ENCODE measurements at regions not wholly inside any gene's neighbourhood (a gene's known extent, or its start where the extent isn't known, plus 50 kb on each side); places are given as distances from the start of the nearest gene placed in this dataset.

- H3K36me3 ChIP-seq, result no peaks in the 10 kb centered on the region
- H3K27ac ChIP-seq, result peak overlapping the region; percentile 59 to 77 (median 74)
- intact Hi-C loops (cut with DNase I; ENCODE audit: low total_unique reads) (loop anchor here (5.0 kb wide), 1 partner anchor 520 kb away; no protein-coding TSS in a partner anchor), in situ Hi-C loops (cut with MboI; ENCODE audit: low pct_ligation_motif_present in 1 of 4, low pct_unique_long_range_greater_than_20kb in 1 of 4, low sequenced_read_pairs in 3 of 4) (no loop called here)
- peak; percentile 8 for DNase-seq
- no peak overlapping the region for H3K4me3 ChIP-seq
- TF ChIP-seq POLR2A (IDR thresholded peaks at IDR 0.05), result no peak
- TF ChIP-seq POLR2AphosphoS5 (IDR thresholded peaks at IDR 0.05), result peak; percentile 28 to 61 (median 46)
- no peaks in the 10 kb centered on the region for H3K27me3 ChIP-seq
- H3K4me1 ChIP-seq, result peaks cover 0 to 7% (median 0%) of the 10 kb centered on the region in 4 donors
- no peaks in the 10 kb centered on the region for H3K9me3 ChIP-seq
- WGBS, 2 donors (ENCODE audit: low coverage in 1 of 2), result 71 to 79% methylated on average over 2 to 4 of the region's 4 CpGs
Observed at GRCh38 chr11:95512177-95512576, 277.4 kb downstream of the FAM76B start.

DNA sequence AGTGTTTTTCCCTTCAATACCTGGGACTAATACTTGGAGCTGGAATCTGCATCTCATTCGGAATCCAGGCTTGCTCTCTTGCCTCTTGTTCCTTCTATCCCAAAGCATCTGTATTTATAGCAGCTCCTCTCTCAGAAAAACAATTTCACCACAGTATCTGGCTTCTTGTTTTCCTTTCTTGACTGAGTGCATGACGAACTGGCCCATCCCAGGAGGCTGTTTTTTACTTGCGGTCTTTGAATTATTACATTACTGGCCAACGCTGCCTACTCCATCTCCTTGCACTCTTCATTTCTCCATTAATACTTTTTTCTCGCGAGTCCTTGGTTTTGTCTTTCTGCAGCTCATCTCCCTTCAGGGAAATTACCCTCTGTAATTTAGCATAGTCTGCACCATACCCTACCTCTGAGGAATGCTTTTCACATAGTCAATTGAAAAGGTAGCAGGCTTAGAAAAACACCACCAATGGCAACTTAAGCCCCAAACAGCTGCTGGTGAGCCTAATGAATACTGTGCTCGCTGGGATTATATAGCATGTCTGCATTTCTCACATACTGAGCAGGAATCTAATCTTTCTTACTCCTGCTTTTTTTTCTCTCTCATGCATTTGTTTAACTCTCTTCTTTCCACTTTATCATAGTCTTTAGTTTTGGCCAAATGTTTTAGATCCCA lies 277.4 kb upstream of the SESN3 start:
- intact Hi-C loops (cut with DNase I; ENCODE audit: low total_unique reads) (no loop called here), in situ Hi-C loops (cut with MboI; ENCODE audit: low pct_ligation_motif_present in 1 of 4, low pct_unique_long_range_greater_than_20kb in 1 of 4, low sequenced_read_pairs in 3 of 4) (no loop called here)
- no peak for DNase-seq
- Histone ChIP-seq H3K27ac (no peak overlapping the region), H3K9me3 (no peaks in the 10 kb centered on the region), H3K4me1 (peaks cover 0 to 6% (median 0%) of the 10 kb centered on the region in 4 donors), H3K27me3 (no peaks in the 10 kb centered on the region), H3K36me3 (no peaks in the 10 kb centered on the region), H3K4me3 (no peak overlapping the region)
- TF ChIP-seq, protein P1, sequence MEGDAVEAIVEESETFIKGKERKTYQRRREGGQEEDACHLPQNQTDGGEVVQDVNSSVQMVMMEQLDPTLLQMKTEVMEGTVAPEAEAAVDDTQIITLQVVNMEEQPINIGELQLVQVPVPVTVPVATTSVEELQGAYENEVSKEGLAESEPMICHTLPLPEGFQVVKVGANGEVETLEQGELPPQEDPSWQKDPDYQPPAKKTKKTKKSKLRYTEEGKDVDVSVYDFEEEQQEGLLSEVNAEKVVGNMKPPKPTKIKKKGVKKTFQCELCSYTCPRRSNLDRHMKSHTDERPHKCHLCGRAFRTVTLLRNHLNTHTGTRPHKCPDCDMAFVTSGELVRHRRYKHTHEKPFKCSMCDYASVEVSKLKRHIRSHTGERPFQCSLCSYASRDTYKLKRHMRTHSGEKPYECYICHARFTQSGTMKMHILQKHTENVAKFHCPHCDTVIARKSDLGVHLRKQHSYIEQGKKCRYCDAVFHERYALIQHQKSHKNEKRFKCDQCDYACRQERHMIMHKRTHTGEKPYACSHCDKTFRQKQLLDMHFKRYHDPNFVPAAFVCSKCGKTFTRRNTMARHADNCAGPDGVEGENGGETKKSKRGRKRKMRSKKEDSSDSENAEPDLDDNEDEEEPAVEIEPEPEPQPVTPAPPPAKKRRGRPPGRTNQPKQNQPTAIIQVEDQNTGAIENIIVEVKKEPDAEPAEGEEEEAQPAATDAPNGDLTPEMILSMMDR (IDR thresholded peaks at IDR 0.05), result no peak
- TF ChIP-seq POLR2AphosphoS5 (IDR thresholded peaks at IDR 0.05) (no peak), EP300 (IDR thresholded peaks at IDR 0.05; ENCODE audit: low read depth) (no peak), POLR2A (IDR thresholded peaks at IDR 0.05) (no peak)
- WGBS, 2 donors (ENCODE audit: low coverage in 1 of 2), result 81 to 85% methylated on average over 7 of the region's 7 CpGs

DNA sequence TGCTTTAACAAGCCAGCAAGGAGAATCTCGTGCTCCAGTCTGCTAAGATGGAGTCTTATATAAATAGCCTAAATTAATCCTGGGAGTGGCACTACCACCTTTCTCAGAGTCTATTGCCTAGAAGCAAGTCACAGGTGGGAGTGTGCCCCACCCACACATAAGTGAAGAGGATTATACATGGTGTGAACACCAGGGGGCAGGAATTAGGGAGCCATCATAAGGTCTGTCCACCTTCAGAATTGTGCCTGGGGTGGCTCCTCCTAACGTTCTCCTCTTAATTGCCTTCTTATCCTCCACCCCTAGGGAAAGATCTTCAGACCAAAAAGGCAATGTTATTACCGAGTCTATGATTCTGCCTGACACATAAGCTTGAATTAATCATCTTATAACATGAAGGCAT lies 276.8 kb upstream of the SESN3 start:
- no peaks in the 10 kb centered on the region for H3K9me3 ChIP-seq
- H3K4me3 ChIP-seq, result no peak overlapping the region
- intact Hi-C loops (cut with DNase I; ENCODE audit: low total_unique reads) (no loop called here), in situ Hi-C loops (cut with MboI; ENCODE audit: low pct_ligation_motif_present in 1 of 4, low pct_unique_long_range_greater_than_20kb in 1 of 4, low sequenced_read_pairs in 3 of 4) (no loop called here)
- H3K4me1 ChIP-seq, result peaks cover 0 to 5% (median 0%) of the 10 kb centered on the region in 4 donors
- WGBS, 2 donors (ENCODE audit: low coverage in 1 of 2), result 62 to 66% methylated on average over 2 to 3 of the region's 3 CpGs
- no peak for DNase-seq
- no peaks in the 10 kb centered on the region for H3K27me3 ChIP-seq
- H3K27ac ChIP-seq, result no peak overlapping the region
- TF ChIP-seq POLR2A (IDR thresholded peaks at IDR 0.05), result no peak
- no peak for TF ChIP-seq POLR2AphosphoS5 (IDR thresholded peaks at IDR 0.05)
- TF ChIP-seq EP300 (IDR thresholded peaks at IDR 0.05; ENCODE audit: low read depth), result no peak
- TF ChIP-seq, protein P1 (IDR thresholded peaks at IDR 0.05), result no peak
- no peaks in the 10 kb centered on the region for H3K36me3 ChIP-seq

DNA sequence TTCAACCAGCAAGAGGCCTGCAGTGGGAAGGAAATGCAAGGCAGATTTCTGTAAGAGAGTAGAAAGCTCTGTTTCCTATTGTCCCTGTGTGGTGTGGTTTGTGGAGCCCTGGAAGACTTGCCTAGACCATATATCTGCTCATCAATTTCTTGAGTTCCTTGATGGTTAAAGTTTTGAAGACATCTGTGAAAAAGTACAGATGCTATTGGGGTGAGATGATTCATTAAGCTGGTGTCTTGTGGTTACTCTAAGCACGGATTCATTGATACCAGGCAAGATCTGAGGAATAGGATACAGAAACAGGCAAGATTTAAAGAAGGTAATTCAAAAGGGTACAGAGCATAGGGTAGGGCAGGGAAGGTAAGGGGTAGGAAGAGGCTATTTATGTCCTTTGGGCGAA lies 275.8 kb upstream of the SESN3 start:
- intact Hi-C loops (cut with DNase I; ENCODE audit: low total_unique reads) (no loop called here), in situ Hi-C loops (cut with MboI; ENCODE audit: low pct_ligation_motif_present in 1 of 4, low pct_unique_long_range_greater_than_20kb in 1 of 4, low sequenced_read_pairs in 3 of 4) (no loop called here)
- WGBS, 2 donors (ENCODE audit: low coverage in 1 of 2), result 85 to 94% methylated on average over 2 of the region's 2 CpGs
- no peaks in the 10 kb centered on the region for H3K4me1 ChIP-seq
- H3K9me3 ChIP-seq, result no peaks in the 10 kb centered on the region
- no peak overlapping the region for H3K4me3 ChIP-seq
- H3K27ac ChIP-seq, result no peak overlapping the region
- no peaks in the 10 kb centered on the region for H3K27me3 ChIP-seq
- DNase-seq, result no peak
- TF ChIP-seq POLR2A (IDR thresholded peaks at IDR 0.05) (no peak), EP300 (IDR thresholded peaks at IDR 0.05; ENCODE audit: low read depth) (no peak), POLR2AphosphoS5 (IDR thresholded peaks at IDR 0.05) (no peak)
- TF ChIP-seq, protein P1 (IDR thresholded peaks at IDR 0.05), result no peak
- no peaks in the 10 kb centered on the region for H3K36me3 ChIP-seq

All from transverse colon (tissue), 4 donors.